HG03135 (cell line): ENCODE measurements at regions not wholly inside any gene's neighbourhood (a gene's known extent, or its start where the extent isn't known, plus 50 kb on each side); places are given as distances from the start of the nearest gene placed in this dataset.
"Not testable (repeated sequence)": the region's sequence is repeated elsewhere in the genome, so short reads cannot be mapped to it uniquely, and the experiment has no call there.

ENCODE experiments used
- ATAC-seq: cut with Tn5 transposase; IDR thresholded peaks from one replicate; pipeline ENCODE4 v1.9.1; 2021; ENCODE audit warnings: mild to moderate bottlenecking, moderate library complexity; ENCODE audit not compliant: unreplicated experiment

- ATAC-seq: not testable (repeated sequence)
Observed at GRCh38 chr16:46388354-46388753, 232.8 kb downstream of the SHCBP1 start.

- ATAC-seq: not testable (repeated sequence)
Observed at GRCh38 chr16:46387720-46388119, 233.5 kb downstream of the SHCBP1 start.

- ATAC-seq: peak; percentile 9
Observed at GRCh38 chr16:46386805-46387620, 234.2 kb downstream of the SHCBP1 start.

- not testable (repeated sequence) for ATAC-seq
Observed at GRCh38 chr16:46386110-46386771, 234.9 kb downstream of the SHCBP1 start.

- not testable (repeated sequence) for ATAC-seq
Observed at GRCh38 chr16:46384285-46385061, 236.7 kb downstream of the SHCBP1 start.

- not testable (repeated sequence) for ATAC-seq
Observed at GRCh38 chr16:46383581-46383980, 237.6 kb downstream of the SHCBP1 start.

- ATAC-seq: not testable (repeated sequence)
Observed at GRCh38 chr16:46382791-46383541, 238.2 kb downstream of the SHCBP1 start.

- ATAC-seq: not testable (repeated sequence)
Observed at GRCh38 chr16:46382079-46382478, 239.1 kb downstream of the SHCBP1 start.

- ATAC-seq: not testable (repeated sequence)
Observed at GRCh38 chr16:46381344-46381743, 239.8 kb downstream of the SHCBP1 start.
